T-helper 17 cell (primary cell): ENCODE measurements at regions not wholly inside any gene's neighbourhood (a gene's known extent, or its start where the extent isn't known, plus 50 kb on each side); places are given as distances from the start of the nearest gene placed in this dataset.

Experiments used
- ATAC-seq: fragments of 150-1000 bp; cut with Tn5 transposase; 2 replicates; pipeline ENCODE4 v1.10.0; 2021; ENCODE audit warnings: mild to moderate bottlenecking, moderate library complexity
- DNase-seq, 3 donors: peaks; one replicate each; pipeline versions ENCODE4 v3.0.0 to v3.0.0-alpha.2; 2020 to 2021
- H3K9me3 ChIP-seq: one replicate; pipeline ENCODE4 v1.7.0; 2013; ENCODE audit warnings: low read length, mild to moderate bottlenecking; ENCODE audit not compliant: control insufficient read depth, poor library complexity, severe bottlenecking
- H3K27ac Mint-ChIP-seq: one replicate; pipeline ENCODE4 v1.8.0; 2022; ENCODE audit warnings: mild to moderate bottlenecking, moderate library complexity, mixed read lengths
- H3K27me3 Mint-ChIP-seq: one replicate; pipeline ENCODE4 v1.8.0; 2022; ENCODE audit warnings: mixed read lengths
- H3K36me3 Mint-ChIP-seq: one replicate; pipeline ENCODE4 v1.8.0; 2022; ENCODE audit warnings: low read depth, mixed read lengths
- H3K4me1 Mint-ChIP-seq: one replicate; pipeline ENCODE4 v1.8.0; 2022; ENCODE audit warnings: mild to moderate bottlenecking, mixed read lengths
- H3K4me3 Mint-ChIP-seq: one replicate; pipeline ENCODE4 v1.8.0; 2022; ENCODE audit warnings: mild to moderate bottlenecking, moderate library complexity, mixed read lengths

GRCh38 chr10:2831509-2831908, 235.8 kb upstream of the PFKP start:
- Mint-ChIP-seq H3K36me3 (peaks cover 4% of the 10 kb centered on the region), H3K4me3 (no peak overlapping the region), H3K4me1 (peaks cover 2% of the 10 kb centered on the region), H3K27ac (no peak overlapping the region), H3K27me3 (peaks cover 74% of the 10 kb centered on the region)
- H3K9me3 ChIP-seq = no peaks in the 10 kb centered on the region
- ATAC-seq = no peak
- DNase-seq = no peak

GRCh38 chr10:2828741-2829140, 238.6 kb upstream of the PFKP start:
- Mint-ChIP-seq H3K4me1 (no peaks in the 10 kb centered on the region), H3K27ac (no peak overlapping the region), H3K36me3 (no peaks in the 10 kb centered on the region), H3K27me3 (peaks cover 55% of the 10 kb centered on the region), H3K4me3 (no peak overlapping the region)
- no peak for DNase-seq
- no peaks in the 10 kb centered on the region for H3K9me3 ChIP-seq
- no peak for ATAC-seq

GRCh38 chr10:2826675-2827074, 240.7 kb upstream of the PFKP start:
- H3K4me1 Mint-ChIP-seq = no peaks in the 10 kb centered on the region
- peaks cover 48% of the 10 kb centered on the region for H3K27me3 Mint-ChIP-seq
- no peaks in the 10 kb centered on the region for H3K36me3 Mint-ChIP-seq
- H3K4me3 Mint-ChIP-seq = no peak overlapping the region
- no peak overlapping the region for H3K27ac Mint-ChIP-seq
- no peaks in the 10 kb centered on the region for H3K9me3 ChIP-seq
- no peak for DNase-seq
- no peak for ATAC-seq

GRCh38 chr10:2825841-2826240, 241.5 kb upstream of the PFKP start:
- no peak overlapping the region for H3K27ac Mint-ChIP-seq
- DNase-seq (no peak), ATAC-seq (no peak)
- no peaks in the 10 kb centered on the region for H3K4me1 Mint-ChIP-seq
- no peak overlapping the region for H3K4me3 Mint-ChIP-seq
- no peaks in the 10 kb centered on the region for H3K9me3 ChIP-seq
- peaks cover 40% of the 10 kb centered on the region for H3K27me3 Mint-ChIP-seq
- no peaks in the 10 kb centered on the region for H3K36me3 Mint-ChIP-seq

- Mint-ChIP-seq H3K4me1 (no peaks in the 10 kb centered on the region), H3K27ac (no peak overlapping the region), H3K36me3 (peaks cover 3% of the 10 kb centered on the region), H3K4me3 (no peak overlapping the region), H3K27me3 (peaks cover 30% of the 10 kb centered on the region)
- no peak for ATAC-seq
- no peaks in the 10 kb centered on the region for H3K9me3 ChIP-seq
- DNase-seq = no peak
Measured at GRCh38 chr10:2817940-2818636, 249.3 kb upstream of the PFKP start.

- H3K9me3 ChIP-seq = no peaks in the 10 kb centered on the region
- DNase-seq = no peak
- Mint-ChIP-seq H3K27me3 (peaks cover 14% of the 10 kb centered on the region), H3K4me3 (no peak overlapping the region), H3K4me1 (no peaks in the 10 kb centered on the region), H3K27ac (no peak overlapping the region), H3K36me3 (peaks cover 3% of the 10 kb centered on the region)
- ATAC-seq = no peak
Measured at GRCh38 chr10:2813693-2814092, 253.7 kb upstream of the PFKP start.

- H3K4me1 Mint-ChIP-seq = no peaks in the 10 kb centered on the region
- H3K36me3 Mint-ChIP-seq = peaks cover 3% of the 10 kb centered on the region
- DNase-seq = no peak
- H3K4me3 Mint-ChIP-seq = no peak overlapping the region
- peaks cover 14% of the 10 kb centered on the region for H3K27me3 Mint-ChIP-seq
- no peak for ATAC-seq
- H3K27ac Mint-ChIP-seq = no peak overlapping the region
- no peaks in the 10 kb centered on the region for H3K9me3 ChIP-seq
Measured at GRCh38 chr10:2813286-2813685, 254.1 kb upstream of the PFKP start.

GRCh38 chr10:2812631-2813030, 254.7 kb upstream of the PFKP start:
- DNase-seq (no peak), ATAC-seq (no peak)
- Mint-ChIP-seq H3K27ac (no peak overlapping the region), H3K36me3 (peaks cover 3% of the 10 kb centered on the region), H3K4me3 (no peak overlapping the region), H3K27me3 (peaks cover 7% of the 10 kb centered on the region), H3K4me1 (no peaks in the 10 kb centered on the region)
- no peaks in the 10 kb centered on the region for H3K9me3 ChIP-seq

GRCh38 chr10:2800178-2800577, 267.2 kb upstream of the PFKP start:
- H3K4me3 Mint-ChIP-seq = no peak overlapping the region
- no peaks in the 10 kb centered on the region for H3K36me3 Mint-ChIP-seq
- DNase-seq = no peak
- no peaks in the 10 kb centered on the region for H3K9me3 ChIP-seq
- H3K27me3 Mint-ChIP-seq = peaks cover 13% of the 10 kb centered on the region
- ATAC-seq = no peak
- peaks cover 2% of the 10 kb centered on the region for H3K4me1 Mint-ChIP-seq
- H3K27ac Mint-ChIP-seq = no peak overlapping the region

- peaks cover 2% of the 10 kb centered on the region for H3K4me1 Mint-ChIP-seq
- no peak overlapping the region for H3K27ac Mint-ChIP-seq
- H3K36me3 Mint-ChIP-seq = no peaks in the 10 kb centered on the region
- H3K4me3 Mint-ChIP-seq = no peak overlapping the region
- no peaks in the 10 kb centered on the region for H3K9me3 ChIP-seq
- no peak for ATAC-seq
- DNase-seq = no peak
- peaks cover 13% of the 10 kb centered on the region for H3K27me3 Mint-ChIP-seq
Measured at GRCh38 chr10:2798336-2799022, 268.9 kb upstream of the PFKP start.

GRCh38 chr10:2791774-2792443, 275.4 kb upstream of the PFKP start:
- ATAC-seq = no peak

GRCh38 chr10:2790396-2791188, 276.8 kb upstream of the PFKP start:
- no peaks in the 10 kb centered on the region for H3K4me1 Mint-ChIP-seq
- H3K36me3 Mint-ChIP-seq = no peaks in the 10 kb centered on the region
- ATAC-seq = no peak
- no peak for DNase-seq
- H3K9me3 ChIP-seq = no peaks in the 10 kb centered on the region
- no peak overlapping the region for H3K4me3 Mint-ChIP-seq
- H3K27ac Mint-ChIP-seq = no peak overlapping the region
- H3K27me3 Mint-ChIP-seq = no peaks in the 10 kb centered on the region

More at GRCh38 chr10:2791774-2792443, 275.4 kb upstream of the PFKP start:
- DNase-seq = no peak
- no peak overlapping the region for H3K27ac Mint-ChIP-seq
- H3K4me1 Mint-ChIP-seq = no peaks in the 10 kb centered on the region
- no peaks in the 10 kb centered on the region for H3K27me3 Mint-ChIP-seq
- no peaks in the 10 kb centered on the region for H3K9me3 ChIP-seq
- H3K4me3 Mint-ChIP-seq = no peak overlapping the region
- no peaks in the 10 kb centered on the region for H3K36me3 Mint-ChIP-seq

GRCh38 chr10:2786251-2786650, 281.1 kb upstream of the PFKP start:
- Mint-ChIP-seq H3K27me3 (peaks cover 18% of the 10 kb centered on the region), H3K4me3 (no peak overlapping the region), H3K4me1 (no peaks in the 10 kb centered on the region), H3K27ac (no peak overlapping the region), H3K36me3 (peaks cover 2% of the 10 kb centered on the region)
- H3K9me3 ChIP-seq = no peaks in the 10 kb centered on the region
- DNase-seq = no peak
- ATAC-seq = no peak
